Tibial nerve (tissue), 4 donors: ENCODE measurements at regions not wholly inside any gene's neighbourhood (a gene's known extent, or its start where the extent isn't known, plus 50 kb on each side); places are given as distances from the start of the nearest gene placed in this dataset.

Experiments used
- DNase-seq, 2 donors: peaks; one replicate each; pipeline ENCODE4 v3.0.0-alpha.2; 2019; ENCODE audit warnings: low spot score in 2 of 2
- H3K27ac ChIP-seq, 4 donors: fragments of 200-600 bp; sonication (generic) in 3 of 4; one replicate each; pipeline ENCODE4 v1.5.1; 2017 to 2019; ENCODE audit warnings: mild to moderate bottlenecking in 1 of 4
- H3K27me3 ChIP-seq, 2 donors: fragments of 200-600 bp; sonication (generic) in 1 of 2; one replicate each; pipeline versions ENCODE4 v1.5.1 to v1.6.0; 2017 to 2019
- H3K36me3 ChIP-seq, 3 donors: fragments of 200-600 bp; sonication (generic); one replicate each; pipeline ENCODE4 v1.5.1; 2018 to 2019
- H3K4me1 ChIP-seq, 4 donors: fragments of 200-600 bp; sonication (generic) in 3 of 4; one replicate each; pipeline ENCODE4 v1.5.1; 2017 to 2019
- H3K4me3 ChIP-seq, 4 donors: fragments of 200-600 bp; sonication (generic) in 3 of 4; one replicate each; pipeline ENCODE4 v1.5.1; 2017 to 2019; ENCODE audit warnings: mild to moderate bottlenecking in 1 of 4, moderate library complexity in 1 of 4
- H3K9me3 ChIP-seq, 4 donors: fragments of 200-600 bp; sonication (generic) in 3 of 4; one replicate each; pipeline ENCODE4 v1.5.1; 2017 to 2019
- EP300 ChIP-seq, 2 donors: sonication (generic); formaldehyde crosslinking; IDR thresholded peaks; one replicate each; pipeline ENCODE4 v1.6.1; 2017; ENCODE audit warnings: antibody characterized with exemption in 2 of 2, mild to moderate bottlenecking in 1 of 2
- POLR2A ChIP-seq, 2 donors: fragments of 450-650 bp; IDR thresholded peaks; one replicate each; pipeline ENCODE4 v1.6.1; 2017; ENCODE audit warnings: antibody characterized with exemption in 2 of 2, mild to moderate bottlenecking in 2 of 2, moderate library complexity in 2 of 2
- WGBS, 2 donors: methylation state at CpG; one replicate each; pipeline ENCODE4 v1.1.5; 2018; 5-methylcytosine and 5-hydroxymethylcytosine counted together
- TF ChIP-seq, protein P1 (sequence below), 5 experiments: fragments of 200-600 bp in 3 of 5; fragments of 450-650 bp in 2 of 5; sonication (generic) in 3 of 5; IDR thresholded peaks; one replicate each; pipeline ENCODE4 v1.5.1; 2016 to 2019; ENCODE audit warnings: antibody characterized with exemption in 5 of 5, mild to moderate bottlenecking in 3 of 5, moderate library complexity in 2 of 5

DNA sequence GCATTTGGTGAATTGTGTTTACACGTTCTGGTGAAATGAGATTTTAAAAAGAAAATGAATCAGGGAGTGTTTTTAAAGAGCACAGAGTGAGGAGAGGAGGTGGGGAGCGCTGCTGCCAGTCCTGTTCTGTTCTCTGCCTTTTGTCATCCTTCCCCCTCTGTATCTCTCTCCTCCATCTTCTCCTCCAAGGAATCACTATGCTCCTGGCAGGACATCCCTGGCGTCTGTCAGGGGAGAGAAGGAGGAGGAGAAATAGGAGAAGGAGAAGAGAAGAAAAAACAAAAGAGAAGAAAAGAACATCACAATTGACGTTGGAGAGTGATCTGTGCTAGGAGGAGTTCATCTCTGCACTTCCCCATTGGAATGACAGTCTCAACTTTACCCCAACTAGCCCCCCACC, 627.6 kb upstream of the TBL1XR1 start:
- Histone ChIP-seq H3K9me3 (no peaks in the 10 kb centered on the region), H3K36me3 (no peaks in the 10 kb centered on the region), H3K4me1 (peaks cover 0 to 47% (median 14%) of the 10 kb centered on the region in 4 donors), H3K27ac (peak overlapping the region in 3 of 4 donors; percentile 12 to 68 (median 63)), H3K4me3 (no peak overlapping the region), H3K27me3 (no peaks in the 10 kb centered on the region)
- WGBS, 2 donors: 54 to 61% methylated on average over 4 of the region's 4 CpGs
- no peak for DNase-seq
- no peak for TF ChIP-seq EP300 (IDR thresholded peaks at IDR 0.05)
- TF ChIP-seq, protein P1, sequence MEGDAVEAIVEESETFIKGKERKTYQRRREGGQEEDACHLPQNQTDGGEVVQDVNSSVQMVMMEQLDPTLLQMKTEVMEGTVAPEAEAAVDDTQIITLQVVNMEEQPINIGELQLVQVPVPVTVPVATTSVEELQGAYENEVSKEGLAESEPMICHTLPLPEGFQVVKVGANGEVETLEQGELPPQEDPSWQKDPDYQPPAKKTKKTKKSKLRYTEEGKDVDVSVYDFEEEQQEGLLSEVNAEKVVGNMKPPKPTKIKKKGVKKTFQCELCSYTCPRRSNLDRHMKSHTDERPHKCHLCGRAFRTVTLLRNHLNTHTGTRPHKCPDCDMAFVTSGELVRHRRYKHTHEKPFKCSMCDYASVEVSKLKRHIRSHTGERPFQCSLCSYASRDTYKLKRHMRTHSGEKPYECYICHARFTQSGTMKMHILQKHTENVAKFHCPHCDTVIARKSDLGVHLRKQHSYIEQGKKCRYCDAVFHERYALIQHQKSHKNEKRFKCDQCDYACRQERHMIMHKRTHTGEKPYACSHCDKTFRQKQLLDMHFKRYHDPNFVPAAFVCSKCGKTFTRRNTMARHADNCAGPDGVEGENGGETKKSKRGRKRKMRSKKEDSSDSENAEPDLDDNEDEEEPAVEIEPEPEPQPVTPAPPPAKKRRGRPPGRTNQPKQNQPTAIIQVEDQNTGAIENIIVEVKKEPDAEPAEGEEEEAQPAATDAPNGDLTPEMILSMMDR (IDR thresholded peaks at IDR 0.05): no peak
- no peak for TF ChIP-seq POLR2A (IDR thresholded peaks at IDR 0.05)

DNA sequence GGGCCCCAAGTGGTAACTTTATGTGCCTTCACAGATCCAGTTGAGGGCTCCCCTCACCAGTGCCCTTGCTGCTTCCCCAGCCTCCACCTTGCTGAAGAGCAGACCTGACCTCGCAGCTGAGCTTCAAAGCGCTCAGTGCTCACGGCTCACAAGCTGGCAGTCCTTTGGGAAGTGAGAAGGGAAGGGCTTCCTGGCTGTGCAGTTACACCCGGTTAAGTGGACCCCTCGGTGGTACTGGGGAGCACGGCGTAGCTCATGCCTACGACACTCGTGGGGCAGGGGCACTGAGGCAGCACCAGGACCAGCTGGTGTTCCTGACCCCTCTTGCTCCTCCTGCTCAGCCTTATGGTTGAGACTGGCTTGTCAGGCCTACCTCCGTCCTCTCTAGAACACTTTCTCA, 629.0 kb upstream of the TBL1XR1 start:
- 92 to 97% methylated on average over 4 to 10 of the region's 10 CpGs for WGBS, 2 donors
- Histone ChIP-seq H3K9me3 (no peaks in the 10 kb centered on the region), H3K27me3 (no peaks in the 10 kb centered on the region), H3K27ac (no peak overlapping the region), H3K36me3 (no peaks in the 10 kb centered on the region), H3K4me3 (no peak overlapping the region), H3K4me1 (peaks cover 0 to 44% (median 11%) of the 10 kb centered on the region in 4 donors)
- no peak for TF ChIP-seq EP300 (IDR thresholded peaks at IDR 0.05)
- no peak for TF ChIP-seq POLR2A (IDR thresholded peaks at IDR 0.05)
- TF ChIP-seq, protein P1 (IDR thresholded peaks at IDR 0.05): no peak
- no peak for DNase-seq

DNA sequence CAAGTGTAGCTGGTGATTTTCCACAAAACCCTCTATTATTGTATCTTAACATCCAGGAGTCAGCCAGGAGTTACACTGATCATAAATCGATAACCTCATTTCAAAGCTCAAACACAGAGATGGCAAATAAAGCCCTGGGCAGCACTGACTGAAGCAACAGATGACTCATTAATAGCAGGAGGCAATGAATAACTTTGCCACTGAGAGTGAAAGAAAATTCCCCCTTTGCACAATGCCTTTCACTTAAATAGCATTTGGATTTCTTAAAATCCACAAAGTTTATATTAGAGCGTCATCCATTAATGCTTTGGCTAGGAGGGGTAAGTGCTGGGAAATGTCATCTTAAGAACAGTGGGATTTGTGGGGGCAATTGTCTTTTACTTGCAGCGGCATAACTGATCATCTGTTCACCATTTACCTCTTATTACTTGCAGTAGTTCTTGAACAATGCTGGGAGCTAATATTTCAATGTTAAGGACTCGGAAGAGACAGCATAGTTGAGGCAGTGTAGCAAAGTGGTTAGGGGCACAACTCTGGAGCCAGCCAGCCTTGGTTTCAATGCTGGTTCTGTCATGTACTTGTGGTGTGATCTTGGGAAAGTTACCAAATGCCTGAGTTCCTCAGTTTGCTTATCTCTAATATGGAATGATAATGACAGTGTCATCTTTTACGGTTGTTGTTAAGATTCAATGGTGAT, 630.4 kb upstream of the TBL1XR1 start:
- Histone ChIP-seq H3K36me3 (no peaks in the 10 kb centered on the region), H3K9me3 (no peaks in the 10 kb centered on the region), H3K27ac (no peak overlapping the region), H3K4me3 (no peak overlapping the region), H3K4me1 (peaks cover 0 to 42% (median 10%) of the 10 kb centered on the region in 4 donors), H3K27me3 (no peaks in the 10 kb centered on the region)
- TF ChIP-seq EP300 (IDR thresholded peaks at IDR 0.05) (no peak), POLR2A (IDR thresholded peaks at IDR 0.05) (no peak)
- TF ChIP-seq, protein P1 (IDR thresholded peaks at IDR 0.05): no peak
- WGBS, 2 donors: 68 to 71% methylated on average over 5 of the region's 5 CpGs
- DNase-seq: no peak

GRCh38 chr3:177828208-177828565, 630.9 kb upstream of the TBL1XR1 start:
- Histone ChIP-seq H3K27ac (no peak overlapping the region), H3K4me3 (no peak overlapping the region), H3K4me1 (peaks cover 0 to 40% (median 9%) of the 10 kb centered on the region in 4 donors), H3K27me3 (no peaks in the 10 kb centered on the region), H3K36me3 (no peaks in the 10 kb centered on the region), H3K9me3 (no peaks in the 10 kb centered on the region)
- TF ChIP-seq POLR2A (IDR thresholded peaks at IDR 0.05): no peak
- TF ChIP-seq EP300 (IDR thresholded peaks at IDR 0.05): no peak
- TF ChIP-seq, protein P1 (IDR thresholded peaks at IDR 0.05): no peak
- DNase-seq: no peak
- 96 to 97% methylated on average over 1 of the region's 1 CpG for WGBS, 2 donors

GRCh38 chr3:177830411-177830849, 633.1 kb upstream of the TBL1XR1 start:
- DNase-seq: peak in 1 of 2 donors; percentile 72
- Histone ChIP-seq H3K4me1 (peaks cover 0 to 28% (median 3%) of the 10 kb centered on the region in 4 donors), H3K27ac (peak overlapping the region in 2 of 4 donors; percentile 38 to 72), H3K4me3 (no peak overlapping the region), H3K9me3 (no peaks in the 10 kb centered on the region), H3K27me3 (no peaks in the 10 kb centered on the region), H3K36me3 (no peaks in the 10 kb centered on the region)
- TF ChIP-seq, protein P1 (IDR thresholded peaks at IDR 0.05): no peak
- TF ChIP-seq EP300 (IDR thresholded peaks at IDR 0.05): peak in 1 of 2 donors; percentile 61
- no peak for TF ChIP-seq POLR2A (IDR thresholded peaks at IDR 0.05)
- WGBS, 2 donors: 60 to 66% methylated on average over 3 of the region's 3 CpGs
